ENCODE measurements at regions not wholly inside any gene's neighbourhood (a gene's known extent, or its start where the extent isn't known, plus 50 kb on each side); places are given as distances from the start of the nearest gene placed in this dataset.

DNA sequence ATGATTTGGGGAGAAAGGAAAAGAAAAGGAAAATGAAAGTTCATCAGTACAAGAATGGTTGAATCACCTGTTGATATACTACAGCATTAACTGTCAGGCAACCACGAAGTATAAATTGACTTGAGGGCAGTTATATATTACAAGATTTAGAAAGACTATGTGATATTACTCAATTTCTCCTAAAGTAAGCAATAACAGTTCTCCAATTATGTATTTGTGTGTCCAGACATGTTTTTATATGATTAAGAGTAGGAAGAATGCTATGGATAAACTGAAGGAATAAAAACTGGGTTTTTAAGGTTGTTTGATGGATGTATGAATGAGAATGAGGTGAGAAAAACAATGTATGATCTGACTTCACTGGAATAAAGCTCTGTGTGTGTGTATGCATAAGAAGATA is 2234.4 kb downstream of the ARAP2 start:
- ATAC-seq, result no peak

DNA sequence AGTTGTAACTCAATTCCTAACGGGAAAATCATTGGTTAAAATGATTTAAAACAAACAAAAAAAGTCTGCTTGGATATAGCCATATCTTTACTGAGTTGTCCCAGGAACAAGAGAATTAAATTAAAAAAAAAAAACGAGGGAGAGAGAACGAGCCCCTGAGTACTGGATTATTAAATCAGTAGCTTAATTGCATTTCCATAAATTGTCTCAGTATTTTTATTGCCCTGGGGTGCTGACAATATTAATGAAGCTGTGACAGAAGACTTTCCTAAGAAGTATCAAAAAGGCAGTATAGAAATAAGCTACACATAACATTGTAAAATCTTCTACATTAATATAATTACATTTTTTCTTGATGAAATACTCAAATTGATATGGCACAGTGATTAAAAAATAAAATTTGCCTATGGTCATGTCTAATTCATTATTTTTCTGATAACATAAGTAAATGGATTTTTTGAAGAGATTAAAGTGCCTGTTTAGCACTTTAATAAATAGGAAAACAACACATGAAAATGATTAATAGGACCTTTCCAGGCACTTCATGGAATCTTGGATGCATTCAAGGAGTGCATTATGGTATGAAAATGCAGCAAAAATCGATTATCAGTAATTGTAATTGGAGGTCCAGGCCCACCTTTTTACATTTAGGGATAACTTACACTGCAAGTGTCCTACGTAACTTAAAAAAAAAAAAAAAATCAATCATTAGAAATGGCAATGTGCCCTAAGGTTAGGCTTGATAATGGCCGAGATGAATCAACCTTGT is 2233.4 kb downstream of the ARAP2 start:
- ATAC-seq, result no peak

DNA sequence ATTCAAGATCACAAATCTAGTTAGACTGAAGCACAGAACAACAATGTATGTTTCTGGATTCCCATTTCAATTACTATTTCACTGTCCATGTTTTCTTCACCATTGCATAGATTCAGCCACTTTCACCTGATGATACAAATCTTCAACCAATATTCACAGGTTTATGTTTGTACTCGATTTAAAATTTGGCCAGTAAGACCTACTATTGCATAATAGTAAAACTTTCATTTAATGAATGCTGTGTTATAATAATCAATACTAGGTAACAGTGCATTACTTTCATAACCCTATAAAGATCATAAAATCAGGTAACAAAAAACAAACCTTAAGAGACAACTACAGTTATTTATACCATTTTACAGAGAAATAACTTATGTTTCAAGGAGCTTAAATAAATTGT is 2209.1 kb downstream of the ARAP2 start:
- no peak for ATAC-seq

DNA sequence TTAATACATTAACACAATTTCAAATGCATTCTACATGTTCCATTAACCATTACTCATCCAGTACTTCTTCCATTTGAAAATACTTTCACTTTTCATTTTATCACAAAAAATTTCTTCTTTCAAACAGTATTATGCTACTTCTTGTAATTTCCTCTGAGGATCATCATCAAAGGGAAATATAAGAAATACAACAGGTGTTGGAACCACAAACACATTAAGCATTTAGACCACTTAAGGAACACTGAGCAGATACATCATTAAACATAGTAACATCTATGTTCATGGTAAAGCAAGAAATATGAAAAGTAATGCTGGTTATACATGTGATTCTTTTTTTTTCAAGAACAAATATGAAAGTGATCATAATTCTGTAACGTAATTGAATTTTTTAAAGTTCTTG is 2207.0 kb downstream of the ARAP2 start:
- ATAC-seq, result no peak

DNA sequence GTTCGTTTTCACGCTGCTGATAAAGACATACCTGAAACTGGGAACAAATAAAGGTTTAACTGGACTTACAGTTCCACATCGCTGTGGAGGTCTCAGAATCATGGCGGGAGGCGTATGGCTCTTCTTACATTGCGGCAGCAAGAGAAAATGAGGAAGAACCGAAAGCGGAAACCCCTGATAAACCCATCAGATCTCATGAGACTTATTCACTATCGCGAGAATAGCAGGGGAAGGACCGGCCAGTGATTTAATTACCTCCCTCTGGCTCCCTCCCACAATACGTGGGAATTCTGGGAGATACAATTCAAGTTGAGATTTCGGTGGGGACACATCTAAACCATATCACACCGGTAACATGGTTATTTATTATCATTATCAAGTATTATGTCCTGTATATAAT is 2204.5 kb downstream of the ARAP2 start:
- ATAC-seq, result no peak

DNA sequence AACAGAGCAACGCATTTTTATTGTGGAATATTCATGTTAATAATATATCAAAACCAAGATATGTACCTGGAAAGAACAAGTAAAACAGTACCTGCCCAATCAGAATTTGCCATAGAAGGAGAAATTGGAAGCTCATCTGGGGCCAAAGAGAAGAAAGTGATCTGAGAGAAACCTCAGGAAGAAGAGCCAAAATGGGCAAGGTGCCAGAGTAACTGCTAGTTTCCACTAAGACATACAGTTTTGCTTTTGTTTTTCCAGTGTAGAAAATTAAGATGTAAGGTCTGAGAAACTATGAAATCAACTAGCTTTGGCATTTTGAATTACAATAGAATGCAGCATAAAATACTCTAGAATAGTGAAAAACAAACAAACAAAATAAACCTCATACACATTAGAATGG is 2201.2 kb downstream of the ARAP2 start:
- no peak for ATAC-seq

DNA sequence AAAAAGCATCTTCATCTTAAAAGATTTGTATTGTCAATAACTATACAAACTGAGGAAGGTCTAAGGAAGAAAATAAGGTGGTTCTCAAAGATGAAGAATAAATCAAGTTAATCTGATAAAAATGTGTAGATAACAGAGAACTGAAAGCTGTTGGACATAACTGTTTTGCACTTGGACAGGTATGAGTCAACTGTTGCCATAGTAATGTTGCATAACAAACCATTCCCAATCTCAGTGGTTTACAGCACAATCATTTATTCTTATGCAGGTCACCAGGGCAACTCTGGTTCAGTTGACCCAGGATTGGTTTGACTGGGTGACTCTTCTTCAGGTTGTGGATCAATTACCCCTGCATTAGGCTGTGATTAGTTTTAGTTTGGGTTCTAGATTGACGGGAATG is 2197.7 kb downstream of the ARAP2 start:
- ATAC-seq, result no peak

DNA sequence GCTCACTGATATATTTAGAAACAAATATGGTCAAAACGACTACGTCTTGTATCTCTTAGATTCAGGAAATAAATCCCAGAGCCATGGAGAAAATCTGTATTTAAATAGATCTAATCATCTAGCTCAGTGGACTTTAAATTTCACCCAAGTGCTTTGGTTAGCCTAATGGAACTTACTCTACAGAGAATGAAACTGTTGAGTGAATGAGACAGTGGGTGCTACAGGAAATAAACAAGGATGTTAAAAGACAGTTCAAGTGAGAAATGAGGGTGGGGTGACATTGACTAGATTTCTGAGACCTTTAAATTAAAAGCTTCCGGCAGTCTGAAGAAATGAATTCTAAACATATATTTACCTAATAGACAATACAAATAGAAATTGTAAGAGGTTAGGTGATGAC is 2197.0 kb downstream of the ARAP2 start:
- ATAC-seq, result no peak

DNA sequence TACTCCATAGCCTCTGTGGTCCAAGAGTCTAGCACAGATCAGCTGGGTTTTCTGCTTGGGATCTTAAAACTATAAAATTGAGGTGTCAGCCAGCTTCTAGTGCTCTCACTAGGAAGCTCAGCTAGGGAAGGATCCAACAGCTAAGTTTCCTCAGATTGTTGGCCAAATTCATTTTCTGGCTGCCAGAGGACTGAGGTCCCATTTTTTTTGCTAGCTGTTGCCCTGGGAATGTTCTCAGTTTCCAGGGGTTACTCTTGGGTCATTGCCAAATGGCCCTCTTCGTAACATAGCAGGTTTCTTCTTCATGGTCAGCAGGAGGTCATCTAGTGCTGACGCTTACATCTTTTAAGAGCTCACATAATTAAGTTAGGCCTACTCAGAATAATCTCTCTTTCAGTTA is 2178.2 kb downstream of the ARAP2 start:
- no peak for ATAC-seq

DNA sequence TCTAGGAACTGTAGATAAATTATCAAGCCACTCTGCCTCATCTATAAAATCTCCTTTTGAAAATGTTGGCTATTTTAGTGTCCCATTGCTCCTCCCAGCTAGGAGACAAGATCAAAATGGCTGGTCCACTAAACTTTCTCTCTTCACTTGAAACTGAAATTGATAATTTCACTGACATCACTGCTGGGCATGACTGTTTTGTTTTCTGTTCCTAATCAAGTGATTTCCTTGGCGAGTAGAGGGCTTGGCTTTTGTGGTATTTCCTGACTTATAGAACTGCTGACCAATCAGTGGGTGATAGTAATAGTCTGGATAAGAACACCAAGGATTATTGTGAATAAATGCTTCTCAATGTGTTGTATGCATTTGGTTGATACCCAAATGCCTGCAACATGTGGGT is 2152.9 kb downstream of the ARAP2 start:
- ATAC-seq, result no peak

DNA sequence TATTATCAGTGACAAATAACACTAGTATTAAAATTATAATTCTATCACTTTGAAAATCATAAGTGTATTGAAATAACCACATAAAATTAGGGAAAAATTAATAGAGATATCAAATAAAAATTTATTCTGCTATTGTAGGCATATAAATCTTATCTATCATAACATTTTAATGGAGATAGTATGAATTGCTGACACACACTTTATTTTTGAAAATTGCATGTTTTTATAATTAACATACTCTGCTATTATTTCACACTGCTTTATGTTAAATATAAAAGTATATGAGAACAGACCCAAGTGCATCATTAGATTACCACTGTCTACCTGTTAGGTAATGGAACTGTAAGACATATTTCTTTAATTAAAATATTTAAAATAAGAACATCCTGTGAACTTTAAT is 2150.2 kb downstream of the ARAP2 start:
- no peak for ATAC-seq

DNA sequence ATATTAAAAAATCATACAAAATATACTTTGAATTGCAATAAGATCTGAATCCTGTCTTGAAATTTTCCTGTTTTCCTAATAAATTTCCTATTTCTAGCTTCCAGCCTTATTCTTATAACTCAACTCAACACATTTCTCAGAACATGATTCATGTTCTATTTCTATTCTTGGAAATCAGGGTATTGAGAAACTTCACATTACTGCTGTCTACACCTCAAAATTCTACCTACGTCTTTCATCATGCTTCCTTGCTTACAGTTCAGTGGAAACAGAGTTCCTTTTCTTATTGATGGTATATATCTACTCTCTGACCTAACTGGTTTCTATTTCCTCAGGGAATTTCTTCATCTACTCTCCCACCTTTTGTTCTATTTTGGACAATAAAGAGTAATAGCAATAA is 2139.0 kb downstream of the ARAP2 start:
- no peak for ATAC-seq

DNA sequence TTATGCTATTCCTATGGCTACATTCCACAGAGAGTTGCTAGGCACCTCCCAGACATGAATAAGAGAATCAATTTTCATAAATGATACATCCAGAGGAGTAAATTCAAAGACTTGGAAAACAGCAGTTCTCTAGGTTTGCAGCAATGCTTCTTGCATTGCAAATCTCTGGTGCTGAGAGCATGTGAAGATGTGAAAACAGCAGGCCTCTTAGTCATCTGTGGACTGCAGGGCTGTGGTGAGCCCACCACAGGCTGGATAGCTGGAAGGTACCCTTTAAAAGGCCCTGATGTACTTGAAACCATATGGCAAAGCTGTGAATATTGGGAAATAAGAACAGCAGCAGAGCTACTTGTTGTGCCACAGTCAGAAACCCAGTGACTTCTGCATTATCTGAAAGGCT is 2135.9 kb downstream of the ARAP2 start:
- ATAC-seq, result no peak

DNA sequence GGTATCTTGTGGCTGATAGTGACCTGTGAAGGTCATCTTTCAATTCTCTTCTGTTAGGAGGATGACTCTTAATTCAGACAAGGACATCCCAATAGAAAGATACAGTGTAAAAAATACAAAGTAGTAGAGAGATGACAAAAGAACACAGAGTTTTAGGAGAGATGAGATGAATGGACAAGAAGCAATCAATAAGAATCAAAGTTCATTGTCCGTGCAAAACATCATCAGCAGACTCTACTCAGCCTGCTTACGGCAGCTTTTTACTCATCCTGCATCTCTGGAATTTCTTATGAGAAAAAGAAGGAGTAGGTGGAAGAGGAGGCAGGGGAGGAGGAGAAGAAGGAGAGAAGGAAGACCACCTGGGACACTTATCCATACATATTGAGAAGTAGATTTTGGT is 2131.7 kb downstream of the ARAP2 start:
- ATAC-seq, result no peak

DNA sequence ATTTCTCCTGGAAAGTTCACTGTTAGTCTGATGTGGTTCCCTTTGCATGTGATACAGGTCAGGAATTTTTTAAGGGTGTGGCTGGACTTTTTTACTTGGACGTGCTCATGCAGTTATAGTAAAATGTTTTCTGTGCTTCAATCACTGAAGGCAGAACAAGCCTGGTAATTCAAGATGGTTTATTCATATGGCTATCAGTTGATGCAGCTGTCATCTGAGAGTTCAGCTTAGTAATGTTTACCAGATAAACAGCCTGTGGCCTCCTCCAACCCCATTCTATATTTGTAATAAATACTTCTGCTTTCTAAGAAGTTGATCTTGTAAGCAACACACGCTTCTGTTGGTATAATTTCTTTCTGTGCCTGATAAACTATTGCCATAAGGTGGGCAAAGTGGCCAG is 2105.9 kb downstream of the ARAP2 start:
- no peak for ATAC-seq

DNA sequence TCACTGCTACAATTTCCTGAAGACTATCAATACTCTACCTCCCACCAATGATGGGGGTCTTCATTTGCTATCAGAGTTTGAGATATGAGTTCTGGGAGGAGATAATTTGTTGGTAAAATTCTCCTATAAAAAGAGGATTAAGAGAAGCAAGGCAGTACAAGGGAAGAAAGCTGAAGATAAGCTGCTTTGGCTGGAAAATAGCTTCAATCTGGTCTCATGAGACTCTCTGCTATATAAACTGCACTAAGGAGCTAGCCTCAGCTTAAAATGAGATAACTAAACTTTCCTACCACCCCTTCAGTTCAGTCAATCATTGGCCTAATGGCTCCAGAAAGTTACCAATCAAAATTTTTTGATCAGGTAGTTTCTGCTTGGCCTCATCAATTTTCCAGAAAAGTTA is 2105.0 kb downstream of the ARAP2 start:
- no peak for ATAC-seq

DNA sequence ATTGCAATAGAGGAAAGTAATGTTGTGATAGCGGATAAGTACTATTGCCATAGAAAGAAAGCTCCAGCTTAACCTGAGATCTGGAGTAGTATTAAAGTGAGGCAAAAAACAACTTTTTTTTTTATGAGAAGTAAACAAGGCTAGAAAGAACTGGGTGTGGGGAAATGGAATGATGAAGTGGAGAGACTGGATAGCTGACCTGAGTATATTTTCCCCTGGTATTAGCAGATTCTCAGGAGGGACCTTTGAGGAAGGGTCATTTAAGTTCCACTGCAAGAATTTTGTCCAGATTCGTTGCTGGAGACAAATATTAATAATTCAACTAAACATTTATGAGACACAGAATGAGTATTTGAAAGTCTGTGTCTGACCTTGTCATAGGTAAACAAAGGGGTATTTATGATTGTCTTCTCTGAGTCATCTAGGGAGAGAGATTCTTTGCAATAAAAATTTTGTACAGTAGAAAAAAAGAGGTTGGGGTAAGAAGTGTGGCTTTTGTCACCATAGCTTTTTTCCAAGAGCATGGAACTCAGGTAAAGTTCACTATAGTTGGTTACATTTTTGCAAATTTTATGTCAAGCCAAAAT is 2095.9 kb downstream of the ARAP2 start:
- no peak for ATAC-seq

DNA sequence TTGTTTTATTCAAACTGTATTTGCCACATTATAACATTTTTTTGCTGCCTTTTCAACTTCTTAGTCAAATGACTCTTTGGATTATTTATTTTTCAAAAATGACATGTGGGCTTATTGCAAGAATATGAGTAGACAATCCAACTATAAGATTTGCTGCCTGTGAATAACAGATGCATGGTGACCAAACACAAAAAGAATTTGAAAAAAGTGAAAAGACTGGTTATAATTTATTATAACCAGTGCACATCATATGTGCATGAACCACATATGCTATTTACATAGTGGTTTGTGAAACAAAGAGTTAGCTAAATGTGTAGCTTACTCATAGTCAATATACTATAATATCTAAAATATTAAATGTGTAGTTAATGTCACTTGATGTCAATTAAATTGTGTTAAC is 2086.8 kb downstream of the ARAP2 start:
- ATAC-seq, result no peak

DNA sequence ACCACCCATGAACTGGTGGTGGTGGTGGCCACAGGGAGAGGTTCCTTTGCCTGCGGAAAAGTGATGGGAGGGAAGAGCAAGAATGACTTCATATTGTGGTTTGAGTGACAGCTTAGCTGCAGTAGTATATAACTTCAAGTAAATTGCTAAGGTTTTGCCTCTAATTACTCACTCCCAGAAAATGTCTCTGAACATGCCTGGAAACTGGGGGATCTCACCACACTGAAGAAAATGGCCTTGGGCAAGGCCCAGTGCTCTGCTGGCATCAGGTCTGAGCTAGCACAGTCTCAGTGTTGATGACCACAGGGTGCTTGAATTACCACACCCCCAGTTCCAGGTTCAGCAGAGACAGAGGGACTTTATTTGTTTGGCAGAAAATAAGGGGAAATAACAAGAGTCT is 2085.4 kb downstream of the ARAP2 start:
- no peak for ATAC-seq

DNA sequence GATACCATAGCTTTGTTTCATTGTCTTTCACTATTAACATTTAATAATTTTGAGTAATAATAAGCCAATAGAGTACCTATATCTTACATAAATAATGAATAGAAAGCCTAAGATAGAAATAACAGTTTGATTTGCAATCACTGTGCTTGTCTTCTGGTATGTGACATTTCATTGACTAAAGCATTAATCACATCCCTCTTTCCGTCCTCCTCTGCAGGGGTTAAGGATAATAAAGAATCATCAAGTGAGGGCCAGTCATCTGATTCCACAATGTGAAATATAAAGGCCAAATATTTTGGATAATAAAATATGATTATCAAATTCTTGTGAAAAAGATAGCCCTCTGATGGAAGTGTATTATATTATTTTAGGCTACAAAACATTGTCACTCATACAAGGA is 2073.4 kb downstream of the ARAP2 start:
- no peak for ATAC-seq

DNA sequence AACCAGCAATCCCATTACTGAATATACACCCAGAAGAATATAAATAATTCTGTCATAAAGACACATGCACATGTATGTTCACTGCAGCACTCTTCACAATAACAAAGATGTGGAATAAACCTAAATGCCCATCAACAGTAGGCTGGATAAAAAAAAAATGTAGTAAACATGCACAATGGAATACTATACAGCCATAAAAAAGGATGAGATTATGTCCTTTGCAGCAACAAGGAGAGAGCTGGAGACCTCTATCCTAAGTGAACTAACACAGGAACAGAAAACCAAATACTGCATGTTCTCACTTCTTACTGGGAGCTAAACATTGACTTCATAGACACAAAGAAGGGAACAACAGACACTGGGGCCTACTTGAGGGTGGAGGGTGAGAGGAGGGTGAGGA is 2067.7 kb downstream of the ARAP2 start:
- ATAC-seq, result no peak

DNA sequence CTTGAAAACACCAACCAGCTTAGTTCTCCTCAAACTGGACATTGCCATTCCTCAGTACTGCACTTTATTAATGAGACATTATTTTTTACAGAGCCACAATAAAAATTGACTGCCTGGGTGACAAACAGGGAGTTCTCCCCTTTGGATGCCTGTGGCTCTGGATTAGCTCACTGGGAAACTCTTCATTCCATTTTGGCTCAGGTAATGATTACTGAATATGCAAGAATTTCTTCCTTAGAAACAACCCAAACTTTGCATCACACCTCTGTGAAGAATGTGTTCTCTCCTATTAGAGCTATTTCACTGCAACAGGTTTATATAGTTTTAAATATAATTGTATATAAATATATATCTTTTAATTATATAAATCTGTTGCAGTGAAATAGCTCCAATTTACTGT is 2065.8 kb downstream of the ARAP2 start:
- no peak for ATAC-seq

DNA sequence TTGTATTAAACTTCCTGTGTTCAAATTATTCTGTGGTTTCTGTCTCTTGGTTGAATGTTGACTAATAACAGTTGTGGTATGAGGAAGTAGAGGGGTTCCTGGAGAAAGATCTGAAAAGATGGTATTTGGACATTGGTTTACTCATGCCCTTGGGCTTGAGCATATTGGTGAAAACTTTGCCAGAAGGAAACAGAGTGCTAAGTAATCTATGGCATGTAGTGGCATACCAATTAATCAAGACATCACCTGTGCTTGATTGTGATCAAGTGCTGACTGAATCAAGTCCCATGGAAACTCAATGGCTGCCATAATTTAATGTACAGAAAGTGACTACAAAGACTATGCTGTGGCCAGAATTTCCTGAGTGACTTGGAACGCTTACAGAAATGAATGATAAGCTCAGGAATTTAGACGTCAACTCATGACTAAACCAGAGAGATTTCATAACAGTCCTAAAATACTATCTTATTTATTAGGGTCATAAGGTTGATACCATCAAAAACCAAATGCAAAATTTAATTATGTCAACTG is 2062.9 kb downstream of the ARAP2 start:
- no peak for ATAC-seq

DNA sequence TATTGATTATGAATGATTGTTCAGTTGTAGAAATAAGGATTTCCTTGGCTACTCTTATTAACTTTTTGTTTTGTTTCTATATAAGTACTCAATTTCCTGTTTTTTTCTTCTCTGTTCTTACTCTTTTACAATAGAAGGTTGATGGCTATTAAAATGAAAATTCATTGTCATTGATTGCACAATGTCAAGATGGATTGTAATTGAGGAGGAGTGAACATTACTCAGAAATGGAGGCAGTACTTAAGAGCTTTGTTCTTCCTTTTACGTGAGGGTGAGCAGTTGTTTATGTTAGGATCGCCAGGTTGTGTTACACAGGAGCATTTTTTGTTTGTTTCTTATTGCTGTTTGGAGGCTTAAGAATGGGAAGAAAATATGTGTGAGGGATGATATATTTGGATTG is 2062.4 kb downstream of the ARAP2 start:
- ATAC-seq, result no peak

DNA sequence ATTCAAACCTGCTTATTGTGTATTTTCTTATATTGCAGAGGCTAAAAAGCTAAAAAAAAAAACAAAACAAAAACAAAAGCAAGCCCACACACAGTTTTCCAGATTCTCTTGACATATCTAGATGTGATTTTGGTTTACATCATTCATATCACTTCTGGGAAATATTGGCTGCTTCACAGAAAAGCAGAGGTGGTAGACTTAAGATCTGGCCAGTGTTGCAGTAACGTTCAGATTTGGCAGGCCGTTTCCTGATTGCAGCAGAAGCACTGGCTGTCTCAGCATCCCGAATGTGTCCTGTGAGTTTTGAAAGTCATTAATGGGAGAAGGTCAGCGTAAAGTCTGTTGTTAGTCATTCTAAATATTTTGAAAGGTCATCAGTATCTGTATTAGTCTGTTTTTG is 2062.0 kb downstream of the ARAP2 start:
- no peak for ATAC-seq
